Neural cell (in vitro differentiated cells): ENCODE measurements at regions not wholly inside any gene's neighbourhood (a gene's known extent, or its start where the extent isn't known, plus 50 kb on each side); places are given as distances from the start of the nearest gene placed in this dataset.

Source experiments
- EP300 ChIP-seq: fragments of 450-650 bp; conservative IDR thresholded peaks from 2 replicates; pipeline ENCODE4 v1.6.1; 2014; ENCODE audit warnings: antibody characterized with exemption, mild to moderate bottlenecking, moderate library complexity; ENCODE audit not compliant: poor library complexity, severe bottlenecking
- EZH2 ChIP-seq: fragments of 200-600, 300-800 bp; shearing (Covaris generic), sonication (generic); IDR thresholded peaks from 2 replicates; pipeline ENCODE4 v1.6.1; 2014; ENCODE audit warnings: antibody characterized with exemption, low read length, borderline replicate concordance, mild to moderate bottlenecking; ENCODE audit not compliant: insufficient read depth, poor library complexity, severe bottlenecking
- MXI1 ChIP-seq: fragments of 450-650 bp; conservative IDR thresholded peaks from 2 replicates; pipeline ENCODE4 v1.6.1; 2014; ENCODE audit warnings: antibody characterized with exemption, mild to moderate bottlenecking; ENCODE audit not compliant: poor library complexity, severe bottlenecking
- POLR2AphosphoS5 ChIP-seq: IDR thresholded peaks from 2 replicates; pipeline ENCODE4 v1.6.1; 2012
- REST ChIP-seq: IDR thresholded peaks from 2 replicates; pipeline ENCODE4 v1.6.1; 2012; ENCODE audit warnings: borderline replicate concordance
- TAF1 ChIP-seq: IDR thresholded peaks from 2 replicates; pipeline ENCODE4 v1.6.1; 2012; ENCODE audit warnings: low read depth
- TF ChIP-seq, protein P1 (sequence below): fragments of 450-650 bp; IDR thresholded peaks from 2 replicates; pipeline ENCODE4 v1.5.1; 2014; ENCODE audit warnings: antibody characterized with exemption, mild to moderate bottlenecking, moderate library complexity; ENCODE audit not compliant: poor library complexity, severe bottlenecking

- TF ChIP-seq, protein P1, sequence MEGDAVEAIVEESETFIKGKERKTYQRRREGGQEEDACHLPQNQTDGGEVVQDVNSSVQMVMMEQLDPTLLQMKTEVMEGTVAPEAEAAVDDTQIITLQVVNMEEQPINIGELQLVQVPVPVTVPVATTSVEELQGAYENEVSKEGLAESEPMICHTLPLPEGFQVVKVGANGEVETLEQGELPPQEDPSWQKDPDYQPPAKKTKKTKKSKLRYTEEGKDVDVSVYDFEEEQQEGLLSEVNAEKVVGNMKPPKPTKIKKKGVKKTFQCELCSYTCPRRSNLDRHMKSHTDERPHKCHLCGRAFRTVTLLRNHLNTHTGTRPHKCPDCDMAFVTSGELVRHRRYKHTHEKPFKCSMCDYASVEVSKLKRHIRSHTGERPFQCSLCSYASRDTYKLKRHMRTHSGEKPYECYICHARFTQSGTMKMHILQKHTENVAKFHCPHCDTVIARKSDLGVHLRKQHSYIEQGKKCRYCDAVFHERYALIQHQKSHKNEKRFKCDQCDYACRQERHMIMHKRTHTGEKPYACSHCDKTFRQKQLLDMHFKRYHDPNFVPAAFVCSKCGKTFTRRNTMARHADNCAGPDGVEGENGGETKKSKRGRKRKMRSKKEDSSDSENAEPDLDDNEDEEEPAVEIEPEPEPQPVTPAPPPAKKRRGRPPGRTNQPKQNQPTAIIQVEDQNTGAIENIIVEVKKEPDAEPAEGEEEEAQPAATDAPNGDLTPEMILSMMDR: no peak
- no peak for TF ChIP-seq REST
- no peak for TF ChIP-seq EZH2
- no peak for TF ChIP-seq POLR2AphosphoS5
- TF ChIP-seq TAF1: no peak
- TF ChIP-seq EP300: no peak
- TF ChIP-seq MXI1: no peak
These were observed 426.0 kb downstream of the KIF16B start for GRCh38 chr20:16147216-16147615.
